Kidney (tissue), 13 donors: ENCODE measurements at regions not wholly inside any gene's neighbourhood (a gene's known extent, or its start where the extent isn't known, plus 50 kb on each side); places are given as distances from the start of the nearest gene placed in this dataset.

Experiments used
- DNase-seq, 5 donors: peaks; one replicate each; pipeline ENCODE4 v3.0.0-alpha.2; 2013 to 2020
- FAIRE-seq: peaks from 2 replicates; lab custom pipeline; 2012; peaks lifted over from hg19 to GRCh38; lab: Jason Lieb, UNC
- H3K27ac ChIP-seq, 2 donors: one replicate each; pipeline ENCODE4 v1.7.0; 2013; ENCODE audit warnings: low read depth in 2 of 2, low read length in 2 of 2, inconsistent platforms in 1 of 2
- H3K27me3 ChIP-seq: one replicate; pipeline ENCODE4 v1.7.1; 2013; ENCODE audit warnings: low read length, inconsistent platforms; ENCODE audit not compliant: control insufficient read depth, insufficient read depth
- H3K36me3 ChIP-seq, 3 donors: one replicate each; pipeline versions ENCODE4 v1.7.0 to v1.7.1; 2013; ENCODE audit warnings: low read length in 3 of 3, control low read depth in 1 of 3, inconsistent platforms in 1 of 3; ENCODE audit not compliant: insufficient read depth in 3 of 3, control insufficient read depth in 2 of 3
- H3K4me1 ChIP-seq, 3 donors: one replicate each; pipeline versions ENCODE4 v1.7.0 to v1.7.1; 2013; ENCODE audit warnings: low read length in 3 of 3, inconsistent platforms in 1 of 3, low read depth in 1 of 3; ENCODE audit not compliant: control insufficient read depth in 2 of 3, insufficient read depth in 2 of 3
- H3K4me3 ChIP-seq, 3 donors: one replicate each; pipeline versions ENCODE4 v1.7.0 to v1.8.1; 2013; ENCODE audit warnings: low read length in 3 of 3, control low read depth in 1 of 3, inconsistent platforms in 1 of 3
- H3K9ac ChIP-seq, 3 donors: one replicate each; pipeline versions ENCODE4 v1.7.0 to v1.7.1; 2013; ENCODE audit warnings: low read length in 3 of 3, control low read depth in 1 of 3, inconsistent platforms in 1 of 3
- H3K9me3 ChIP-seq, 3 donors: one replicate each; pipeline versions ENCODE4 v1.7.0 to v1.7.1; 2013; ENCODE audit warnings: low read length in 3 of 3, control low read depth in 1 of 3, inconsistent platforms in 1 of 3; ENCODE audit not compliant: control insufficient read depth in 2 of 3, insufficient read depth in 1 of 3
- intact Hi-C: fragments of 100-400 bp; cut with DNase I; formaldehyde crosslinking; loops from one replicate; pipeline ENCODE4 v1.11.1; 2022
- TF ChIP-seq, protein P1 (sequence below): IDR thresholded peaks from 3 replicates; pipeline ENCODE4 v1.5.1; 2012; ENCODE audit warnings: mild to moderate bottlenecking, moderate library complexity, borderline replicate concordance; ENCODE audit not compliant: insufficient read depth; ENCODE audit errors: extremely low read depth
- donor health status: control.
- donor health status: control.
- donor health status: control.
- donor health status: control.
- donor health status: control.
- donor health status: DM: yes; HTN: yes; CAD: no.
- donor health status: Normal renal cell carcinoma (clear cell type).

DNA sequence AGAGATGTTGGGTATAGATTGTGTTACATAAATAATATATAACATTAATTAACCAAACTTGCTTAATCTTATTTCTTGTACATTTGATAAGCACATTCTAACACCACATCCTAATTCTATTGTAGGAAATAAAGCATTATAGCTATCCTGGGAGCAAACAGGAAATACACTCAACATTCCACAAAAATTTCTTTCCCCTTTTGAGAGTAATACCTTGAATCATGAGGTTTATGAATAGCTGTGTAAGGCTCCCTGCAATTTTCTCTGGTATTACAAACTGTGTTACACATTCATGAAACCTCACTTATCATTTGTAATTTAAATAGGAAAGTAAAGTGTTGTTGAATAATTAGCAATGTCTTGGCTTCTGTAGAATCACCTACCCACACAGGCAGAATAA lies 95.1 kb downstream of the TMEM47 start:
- no peaks in the 10 kb centered on the region for H3K27me3 ChIP-seq
- DNase-seq (no peak), FAIRE-seq (no peak)
- H3K4me3 ChIP-seq = no peak overlapping the region
- H3K27ac ChIP-seq = no peak overlapping the region
- no peaks in the 10 kb centered on the region for H3K36me3 ChIP-seq
- no peaks in the 10 kb centered on the region for H3K9me3 ChIP-seq
- intact Hi-C loops = no loop called here
- TF ChIP-seq, protein P1, sequence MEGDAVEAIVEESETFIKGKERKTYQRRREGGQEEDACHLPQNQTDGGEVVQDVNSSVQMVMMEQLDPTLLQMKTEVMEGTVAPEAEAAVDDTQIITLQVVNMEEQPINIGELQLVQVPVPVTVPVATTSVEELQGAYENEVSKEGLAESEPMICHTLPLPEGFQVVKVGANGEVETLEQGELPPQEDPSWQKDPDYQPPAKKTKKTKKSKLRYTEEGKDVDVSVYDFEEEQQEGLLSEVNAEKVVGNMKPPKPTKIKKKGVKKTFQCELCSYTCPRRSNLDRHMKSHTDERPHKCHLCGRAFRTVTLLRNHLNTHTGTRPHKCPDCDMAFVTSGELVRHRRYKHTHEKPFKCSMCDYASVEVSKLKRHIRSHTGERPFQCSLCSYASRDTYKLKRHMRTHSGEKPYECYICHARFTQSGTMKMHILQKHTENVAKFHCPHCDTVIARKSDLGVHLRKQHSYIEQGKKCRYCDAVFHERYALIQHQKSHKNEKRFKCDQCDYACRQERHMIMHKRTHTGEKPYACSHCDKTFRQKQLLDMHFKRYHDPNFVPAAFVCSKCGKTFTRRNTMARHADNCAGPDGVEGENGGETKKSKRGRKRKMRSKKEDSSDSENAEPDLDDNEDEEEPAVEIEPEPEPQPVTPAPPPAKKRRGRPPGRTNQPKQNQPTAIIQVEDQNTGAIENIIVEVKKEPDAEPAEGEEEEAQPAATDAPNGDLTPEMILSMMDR = no peak
- no peaks in the 10 kb centered on the region for H3K4me1 ChIP-seq
- H3K9ac ChIP-seq = no peak overlapping the region

DNA sequence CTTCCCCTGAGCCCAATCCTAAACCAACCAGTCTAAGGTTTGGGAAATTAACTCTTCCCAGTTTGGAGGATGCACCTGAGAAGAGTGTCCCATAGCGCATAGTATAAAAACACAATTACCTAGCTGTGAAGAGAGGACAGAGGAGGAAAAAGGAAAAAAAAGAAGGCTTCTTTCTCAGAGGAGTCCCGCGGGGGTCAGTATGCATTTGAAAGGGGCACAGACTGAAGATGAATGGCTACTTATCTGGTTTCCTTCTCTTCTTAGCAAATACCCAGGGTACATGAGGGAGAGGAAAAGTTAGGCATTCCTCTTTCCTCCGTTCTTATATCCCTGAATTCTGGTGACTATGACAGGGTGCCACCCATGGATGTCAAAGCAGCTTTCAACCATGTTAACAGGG lies 96.9 kb downstream of the TMEM47 start:
- Histone ChIP-seq H3K9ac (no peak overlapping the region), H3K27ac (no peak overlapping the region), H3K27me3 (no peaks in the 10 kb centered on the region), H3K4me1 (no peaks in the 10 kb centered on the region), H3K36me3 (no peaks in the 10 kb centered on the region), H3K4me3 (no peak overlapping the region), H3K9me3 (no peaks in the 10 kb centered on the region)
- TF ChIP-seq, protein P1 = no peak
- DNase-seq = no peak
- FAIRE-seq = no peak
- intact Hi-C loops = no loop called here

DNA sequence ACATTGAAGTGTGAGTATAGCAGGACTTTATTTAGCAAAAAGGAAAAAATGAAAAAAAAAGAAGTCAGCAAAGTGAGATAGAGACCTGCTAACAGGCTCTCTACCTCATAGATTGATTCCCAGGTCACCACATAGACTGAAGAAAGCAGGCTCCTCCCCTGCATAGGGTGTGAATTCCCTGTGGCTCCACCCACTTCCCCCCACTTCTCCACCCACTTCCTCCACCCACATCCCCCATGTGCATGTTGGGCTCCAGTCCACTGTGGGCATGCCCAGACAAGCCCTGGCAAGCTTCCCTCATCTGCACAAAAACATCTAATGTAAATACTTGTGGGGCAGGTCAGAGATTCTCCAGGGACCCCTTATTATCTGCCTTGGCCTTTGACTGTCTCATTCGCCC lies 97.8 kb downstream of the TMEM47 start:
- intact Hi-C loops = no loop called here
- H3K36me3 ChIP-seq = no peaks in the 10 kb centered on the region
- TF ChIP-seq, protein P1 = no peak
- no peaks in the 10 kb centered on the region for H3K9me3 ChIP-seq
- H3K27ac ChIP-seq = no peak overlapping the region
- H3K9ac ChIP-seq = no peak overlapping the region
- H3K27me3 ChIP-seq = no peaks in the 10 kb centered on the region
- no peak for DNase-seq
- no peaks in the 10 kb centered on the region for H3K4me1 ChIP-seq
- FAIRE-seq = no peak
- H3K4me3 ChIP-seq = no peak overlapping the region

DNA sequence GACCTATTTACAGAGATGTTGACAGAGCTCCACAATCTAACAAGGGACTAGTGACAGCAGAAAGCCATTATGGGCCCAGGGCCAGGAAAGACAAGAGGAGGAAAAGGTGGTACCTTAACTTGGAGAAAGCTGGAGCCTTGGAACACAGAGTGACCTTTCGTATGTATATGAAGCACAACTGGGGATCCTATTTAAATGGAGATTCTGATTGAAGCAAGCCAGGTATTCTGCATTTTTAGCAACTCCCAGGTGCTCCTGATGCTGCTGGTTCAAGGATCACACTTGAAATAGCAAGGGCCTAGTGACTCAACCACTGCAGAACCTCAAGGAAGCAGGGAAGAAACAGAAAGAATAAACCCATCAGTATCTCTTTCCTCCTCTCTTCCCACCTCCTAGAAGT lies 99.4 kb downstream of the TMEM47 start:
- no peak for FAIRE-seq
- TF ChIP-seq, protein P1 = no peak

More for the DNA sequence above, 99.4 kb downstream of the TMEM47 start:
- Histone ChIP-seq H3K4me3 (no peak overlapping the region), H3K36me3 (no peaks in the 10 kb centered on the region), H3K27ac (no peak overlapping the region), H3K9me3 (no peaks in the 10 kb centered on the region), H3K4me1 (no peaks in the 10 kb centered on the region), H3K27me3 (no peaks in the 10 kb centered on the region), H3K9ac (no peak overlapping the region)
- DNase-seq = no peak
- intact Hi-C loops = no loop called here
